22Rv1 (cell line): ENCODE measurements at regions not wholly inside any gene's neighbourhood (a gene's known extent, or its start where the extent isn't known, plus 50 kb on each side); places are given as distances from the start of the nearest gene placed in this dataset.
A peak's percentile ranks its signal among the peaks of the same experiment; 100 is the strongest.

Experiments used
- H3K27ac ChIP-seq: fragments of 450-650 bp; 2 replicates; pipeline ENCODE4 v1.5.1; 2017
- CTCF ChIP-seq: fragments of 450-650 bp; IDR thresholded peaks from 2 replicates; pipeline ENCODE4 v1.5.1; 2017; ENCODE audit warnings: mild to moderate bottlenecking
- ZFX ChIP-seq: fragments of 450-650 bp; IDR thresholded peaks from 2 replicates; pipeline ENCODE4 v1.6.1; 2017; ENCODE audit warnings: antibody characterized with exemption, borderline replicate concordance

GRCh38 chr12:98422359-98422758, 93.0 kb upstream of the TMPO start:
- no peak for TF ChIP-seq CTCF
- no peak overlapping the region for H3K27ac ChIP-seq

- TF ChIP-seq CTCF (peak; percentile 43), ZFX (no peak)
- H3K27ac ChIP-seq = no peak overlapping the region
Observed at GRCh38 chr12:98422812-98423211, 92.6 kb upstream of the TMPO start.

- H3K27ac ChIP-seq = no peak overlapping the region
- TF ChIP-seq CTCF (no peak), ZFX (no peak)
Observed at GRCh38 chr12:98423963-98424362, 91.4 kb upstream of the TMPO start.

- no peak overlapping the region for H3K27ac ChIP-seq
- TF ChIP-seq ZFX = no peak
- peak; percentile 96 for TF ChIP-seq CTCF
Observed at GRCh38 chr12:98424726-98425401, 90.5 kb upstream of the TMPO start.

- H3K27ac ChIP-seq = no peak overlapping the region
- no peak for TF ChIP-seq CTCF
- no peak for TF ChIP-seq ZFX
Observed at GRCh38 chr12:98425859-98426258, 89.5 kb upstream of the TMPO start.

GRCh38 chr12:98431089-98431488, 84.3 kb upstream of the TMPO start:
- TF ChIP-seq ZFX (no peak), CTCF (no peak)
- no peak overlapping the region for H3K27ac ChIP-seq

- H3K27ac ChIP-seq = no peak overlapping the region
Observed at GRCh38 chr12:98437166-98437565, 78.2 kb upstream of the TMPO start.

More at GRCh38 chr12:98437166-98437565, 78.2 kb upstream of the TMPO start:
- TF ChIP-seq ZFX (no peak), CTCF (no peak)
